ENCODE measurements at regions not wholly inside any gene's neighbourhood (a gene's known extent, or its start where the extent isn't known, plus 50 kb on each side); places are given as distances from the start of the nearest gene placed in this dataset.

GRCh38 chr3:159896543-159896942 is 92.1 kb upstream of the IL12A start:
- H3K79me2 ChIP-seq (ENCODE audit: insufficient read depth) = no peaks in the 10 kb centered on the region
- no peak for DNase-seq
- H3K4me2 ChIP-seq = no peak overlapping the region
- no peak overlapping the region for H2AFZ ChIP-seq (ENCODE audit: low read depth)
- POLR2A ChIA-PET = no interaction called here
- H3K9me3 ChIP-seq = no peaks in the 10 kb centered on the region
- peaks cover 0 to 36% of the 10 kb centered on the region in 2 experiments; a peak in 3 of 4 replicates for H3K4me1 ChIP-seq (ENCODE audit: control insufficient read depth in 1 of 2, insufficient read depth in 2 of 2, low read depth in 1 of 2, low read length in 1 of 2)
- CTCF ChIA-PET = interaction anchor here (0.9 to 4.0 kb wide), 6 partner anchors 12 to 115 kb away, joined by 3 to 30 read pairs (median 10); partner anchors contain the start of gene IL12A
- H3K36me3 ChIP-seq (replicated peaks in 1 of 2; ENCODE audit: control insufficient read depth in 1 of 2, insufficient read depth in 2 of 2, low read length in 1 of 2) = peaks cover 33 to 71% of the 10 kb centered on the region in 2 experiments
- H3F3A ChIP-seq (replicated peaks; ENCODE audit: insufficient read depth) = no peaks in the 10 kb centered on the region
- H3K4me3 ChIP-seq (ENCODE audit: low read depth in 2 of 2, low read length in 1 of 2) = no peak overlapping the region
- no peaks in the 10 kb centered on the region for H4K20me1 ChIP-seq (ENCODE audit: insufficient read depth)
- no peaks in the 10 kb centered on the region for H3K27me3 ChIP-seq (ENCODE audit: insufficient read depth)
- peak overlapping the region in 1 of 2 experiments; percentile 60; a peak in 2 of 4 replicates for H3K27ac ChIP-seq (ENCODE audit: low read depth in 2 of 2, low read length in 1 of 2)
- no peaks in the 10 kb centered on the region for H3K9me2 ChIP-seq
- 97% methylated on average over 1 of the region's 1 CpG for WGBS (ENCODE audit: low lambda C conversion rate)
- TF ChIP-seq CTCF (IDR thresholded peaks at IDR 0.05) = no peak
- TF ChIP-seq MXI1 (IDR thresholded peaks at IDR 0.05; ENCODE audit: low read depth, low read length) = 0 out of 2 replicates have a peak, but pooled peaks have one; percentile 22
- H3K9ac ChIP-seq = no peak overlapping the region

GRCh38 chr3:159897331-159898075 is 91.1 kb upstream of the IL12A start:
- no peak overlapping the region for H3K4me3 ChIP-seq (ENCODE audit: low read depth in 2 of 2, low read length in 1 of 2)
- POLR2A ChIA-PET = no interaction called here
- H3K9ac ChIP-seq = no peak overlapping the region
- CTCF ChIA-PET = interaction anchor here (1.3 to 4.0 kb wide), 5 partner anchors 13 to 108 kb away, joined by 4 to 30 read pairs (median 18); partner anchors contain the start of gene IL12A
- no peaks in the 10 kb centered on the region for H3K9me2 ChIP-seq
- DNase-seq = peak; percentile 21
- H3K27ac ChIP-seq (ENCODE audit: low read depth in 2 of 2, low read length in 1 of 2) = peak overlapping the region; percentile 5 to 69; a peak in 3 of 4 replicates
- no peaks in the 10 kb centered on the region for H3F3A ChIP-seq (replicated peaks; ENCODE audit: insufficient read depth)
- H3K36me3 ChIP-seq (replicated peaks in 1 of 2; ENCODE audit: control insufficient read depth in 1 of 2, insufficient read depth in 2 of 2, low read length in 1 of 2) = peaks cover 33 to 63% of the 10 kb centered on the region in 2 experiments
- peaks cover 0 to 27% of the 10 kb centered on the region in 2 experiments; a peak in 3 of 4 replicates for H3K4me1 ChIP-seq (ENCODE audit: control insufficient read depth in 1 of 2, insufficient read depth in 2 of 2, low read depth in 1 of 2, low read length in 1 of 2)
- no peaks in the 10 kb centered on the region for H3K79me2 ChIP-seq (ENCODE audit: insufficient read depth)
- H3K9me3 ChIP-seq = no peaks in the 10 kb centered on the region
- H2AFZ ChIP-seq (ENCODE audit: low read depth) = no peak overlapping the region
- no peak overlapping the region for H3K4me2 ChIP-seq
- WGBS (ENCODE audit: low lambda C conversion rate) = 60% methylated on average over 5 of the region's 5 CpGs
- H4K20me1 ChIP-seq (ENCODE audit: insufficient read depth) = no peaks in the 10 kb centered on the region
- no peaks in the 10 kb centered on the region for H3K27me3 ChIP-seq (ENCODE audit: insufficient read depth)
- no peak for TF ChIP-seq RCOR1 (IDR thresholded peaks at IDR 0.05; ENCODE audit: low read length)
- no peak for TF ChIP-seq TAF1 (IDR thresholded peaks at IDR 0.05; ENCODE audit: borderline replicate concordance, low read depth, low read length)
- peak; percentile 15; the same call in 1 of the 2 replicates for TF ChIP-seq GATA2 (CRISPR knock-in tag; IDR thresholded peaks at IDR 0.05)
- TF ChIP-seq NFIC (IDR thresholded peaks at IDR 0.05; ENCODE audit: borderline replicate concordance) = peak; percentile 11; the same call in 1 of the 2 replicates
- peak in 1 of 2 experiments; percentile 59; a peak in 2 of 4 replicates for TF ChIP-seq EP300 (IDR thresholded peaks at IDR 0.05; ENCODE audit: borderline replicate concordance in 1 of 2, low read depth in 1 of 2, low read length in 1 of 2)
- TF ChIP-seq GABPA (IDR thresholded peaks at IDR 0.05; ENCODE audit: low read depth) = no peak
